Skeletal muscle satellite cell (primary cell): ENCODE measurements at regions not wholly inside any gene's neighbourhood (a gene's known extent, or its start where the extent isn't known, plus 50 kb on each side); places are given as distances from the start of the nearest gene placed in this dataset.
"Not testable (repeated sequence)": the region's sequence is repeated elsewhere in the genome, so short reads cannot be mapped to it uniquely, and the experiment has no call there.

Experiments
- H3K27me3 ChIP-seq: 2 replicates; pipeline ENCODE4 v1.7.0; 2013; ENCODE audit warnings: low read length; ENCODE audit not compliant: control insufficient read depth, insufficient read depth
- H3K36me3 ChIP-seq: 2 replicates; pipeline ENCODE4 v1.7.0; 2013; ENCODE audit warnings: mild to moderate bottlenecking, control low read depth, low read length; ENCODE audit not compliant: insufficient read depth
- H3K4me1 ChIP-seq: 2 replicates; pipeline ENCODE4 v1.7.0; 2013; ENCODE audit warnings: low read length; ENCODE audit not compliant: control insufficient read depth, insufficient read depth
- H3K4me2 ChIP-seq: 2 replicates; pipeline ENCODE4 v1.7.0; 2013; ENCODE audit warnings: mild to moderate bottlenecking, low read length
- H3K4me3 ChIP-seq: 2 replicates; pipeline ENCODE4 v1.7.0; 2013; ENCODE audit warnings: low read length
- H3K9ac ChIP-seq: 2 replicates; pipeline ENCODE4 v1.7.0; 2013; ENCODE audit warnings: mild to moderate bottlenecking, low read depth, low read length, moderate library complexity
- H3K9me3 ChIP-seq: replicated peaks from 2 replicates; pipeline ENCODE4 v1.7.0; 2013; ENCODE audit warnings: mild to moderate bottlenecking, control low read depth, low read length

DNA sequence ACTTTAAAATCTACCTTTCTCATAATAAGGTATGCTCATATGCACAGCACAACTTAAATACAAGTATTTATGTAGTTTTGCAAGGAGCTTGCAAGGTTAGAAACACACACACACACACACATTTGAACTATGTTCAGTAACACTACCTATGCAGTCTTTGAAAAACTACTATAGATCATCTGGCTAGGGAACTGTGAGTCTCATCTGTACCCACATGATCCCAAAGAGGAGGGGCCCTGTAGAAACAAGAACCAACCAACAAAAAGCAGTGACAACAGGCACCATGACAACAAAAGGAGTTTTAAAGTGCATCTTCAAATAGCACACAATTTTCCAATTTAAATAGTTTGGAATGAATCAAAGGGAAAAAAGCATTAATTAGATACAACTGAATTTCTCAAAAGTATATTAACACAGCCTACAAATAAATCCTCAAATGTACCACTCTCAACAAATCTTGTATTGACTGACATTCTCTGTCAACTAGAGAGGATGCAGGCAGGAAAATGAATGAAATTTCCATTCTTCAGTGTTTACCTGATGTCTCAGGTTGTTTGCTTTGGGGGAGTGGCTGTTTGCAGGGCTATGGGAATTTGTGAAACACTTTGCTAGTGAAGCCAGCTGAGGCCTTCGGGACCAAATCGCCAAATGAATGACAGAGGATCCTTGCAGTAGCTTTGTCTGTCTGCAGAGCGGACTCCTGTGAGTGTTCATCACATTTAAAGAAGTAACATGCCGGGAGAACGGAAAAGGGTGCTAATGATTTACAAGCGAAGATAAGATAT, 297.6 kb downstream of the BCL2L11 start:
- not testable (repeated sequence) for H3K4me2 ChIP-seq, H3K9ac ChIP-seq, H3K4me1 ChIP-seq, H3K4me3 ChIP-seq, H3K36me3 ChIP-seq, H3K27me3 ChIP-seq, H3K9me3 ChIP-seq

DNA sequence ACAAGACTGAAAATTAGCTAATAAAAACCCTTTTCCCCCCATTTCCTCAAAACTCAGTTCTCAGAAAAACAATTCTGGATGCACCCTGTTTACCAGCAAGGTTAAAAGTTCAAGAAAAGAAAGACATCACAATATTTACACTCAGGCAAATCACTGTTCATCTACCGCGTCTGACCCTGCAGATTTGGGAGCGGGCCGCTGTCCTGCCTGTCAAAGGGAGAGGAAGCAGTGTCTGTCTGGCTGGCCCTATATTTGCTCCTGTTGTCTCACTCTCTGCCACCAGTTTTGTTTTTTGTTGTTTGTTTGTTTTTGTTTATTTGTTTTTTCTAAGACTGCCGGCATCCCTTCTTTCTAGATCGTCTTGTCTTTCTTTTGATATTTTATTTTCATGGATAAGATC, 299.4 kb downstream of the BCL2L11 start:
- H3K4me1 ChIP-seq, H3K4me2 ChIP-seq, H3K9ac ChIP-seq, H3K9me3 ChIP-seq, H3K4me3 ChIP-seq, H3K36me3 ChIP-seq, H3K27me3 ChIP-seq: not testable (repeated sequence)

DNA sequence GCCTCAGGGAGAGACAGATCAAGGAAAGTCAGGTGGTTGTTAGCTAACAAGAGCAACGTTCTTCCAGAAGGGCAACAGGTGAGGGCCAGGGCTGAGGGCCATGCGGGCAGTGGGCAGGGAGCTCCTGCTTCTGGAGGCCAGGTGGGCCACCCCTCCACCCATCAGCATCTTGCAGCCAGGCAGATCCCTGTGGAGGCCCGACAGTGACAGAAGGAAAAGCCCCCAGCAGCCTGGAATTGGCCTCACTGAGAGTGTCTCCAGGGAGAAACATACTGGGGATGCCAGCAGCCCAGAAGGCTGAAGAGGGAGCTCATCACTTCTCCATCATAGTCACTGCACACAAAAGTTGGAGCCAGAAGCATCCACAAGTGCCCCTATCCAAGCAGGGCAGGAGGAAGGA, 300.1 kb downstream of the BCL2L11 start:
- H3K4me2 ChIP-seq, H3K9ac ChIP-seq: not testable (repeated sequence)

DNA sequence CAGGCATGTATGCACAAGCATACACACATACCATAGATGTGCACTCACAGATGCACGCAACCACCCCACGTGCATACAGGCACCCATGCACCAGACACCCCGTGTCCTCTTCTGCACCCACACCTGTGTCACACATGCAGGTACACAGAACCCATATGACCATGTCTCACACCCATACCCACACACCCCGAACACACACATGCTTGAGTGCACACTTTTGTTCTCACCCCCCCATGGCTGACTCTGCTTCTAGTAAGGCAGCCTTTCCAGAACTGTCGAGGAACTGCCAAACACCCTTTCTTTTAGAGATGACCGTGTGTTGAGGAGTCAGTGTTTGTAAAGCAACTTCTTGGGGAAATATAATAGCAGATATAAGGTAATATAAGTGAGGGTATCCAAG, 301.2 kb downstream of the BCL2L11 start:
- not testable (repeated sequence) for H3K4me1 ChIP-seq, H3K4me3 ChIP-seq, H3K9me3 ChIP-seq, H3K36me3 ChIP-seq, H3K9ac ChIP-seq, H3K27me3 ChIP-seq, H3K4me2 ChIP-seq

More for the DNA sequence above, 300.1 kb downstream of the BCL2L11 start:
- not testable (repeated sequence) for H3K27me3 ChIP-seq, H3K4me1 ChIP-seq, H3K9me3 ChIP-seq, H3K36me3 ChIP-seq, H3K4me3 ChIP-seq

DNA sequence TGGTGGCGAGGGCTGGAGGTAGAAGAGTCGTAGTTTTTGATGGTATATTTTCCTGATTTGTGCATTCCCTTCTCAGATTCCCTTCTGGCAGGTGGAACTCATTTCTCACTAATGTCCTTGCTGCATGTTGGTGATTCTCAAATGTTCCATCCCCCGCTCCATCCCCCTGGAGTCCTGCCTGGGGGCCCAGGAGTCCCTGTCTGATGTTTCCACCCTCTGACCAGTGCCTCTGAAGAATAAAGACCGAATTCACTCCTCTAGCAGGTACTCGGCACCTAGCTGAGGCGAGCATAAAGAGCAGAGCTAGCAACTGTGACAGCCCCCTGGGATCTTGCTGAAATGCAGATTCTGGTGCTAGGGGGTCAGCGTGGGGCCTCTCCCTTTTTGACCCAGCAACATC, 301.8 kb downstream of the BCL2L11 start:
- H3K4me3 ChIP-seq, H3K27me3 ChIP-seq, H3K4me1 ChIP-seq, H3K36me3 ChIP-seq, H3K9ac ChIP-seq, H3K9me3 ChIP-seq, H3K4me2 ChIP-seq: not testable (repeated sequence)

DNA sequence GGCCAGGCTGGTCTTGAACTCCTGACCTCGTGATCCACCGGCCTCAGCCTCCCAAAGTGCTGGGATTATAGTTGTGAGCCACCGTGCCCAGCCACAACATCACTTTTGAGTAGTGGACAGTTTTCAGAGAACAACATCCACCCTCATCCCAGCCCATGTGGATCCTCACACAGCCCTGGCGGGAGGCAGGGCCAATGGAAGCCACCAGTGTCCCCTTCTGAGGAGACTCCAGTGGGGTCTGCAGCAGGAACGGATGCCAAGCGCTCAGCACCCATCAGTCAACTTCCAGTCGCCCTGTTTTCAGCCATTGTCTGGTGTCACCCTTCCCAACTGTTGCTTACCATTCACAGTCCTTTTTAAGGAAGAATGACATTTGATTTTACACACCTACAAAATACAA, 302.5 kb downstream of the BCL2L11 start:
- H3K27me3 ChIP-seq, H3K9ac ChIP-seq, H3K9me3 ChIP-seq, H3K36me3 ChIP-seq, H3K4me3 ChIP-seq, H3K4me2 ChIP-seq, H3K4me1 ChIP-seq: not testable (repeated sequence)

- H3K9me3 ChIP-seq, H3K9ac ChIP-seq, H3K4me1 ChIP-seq, H3K4me2 ChIP-seq, H3K36me3 ChIP-seq, H3K27me3 ChIP-seq, H3K4me3 ChIP-seq: not testable (repeated sequence)
Measured at GRCh38 chr2:111424176-111424575, 303.5 kb downstream of the BCL2L11 start.

- not testable (repeated sequence) for H3K27me3 ChIP-seq, H3K9ac ChIP-seq, H3K4me3 ChIP-seq, H3K9me3 ChIP-seq, H3K4me2 ChIP-seq, H3K36me3 ChIP-seq, H3K4me1 ChIP-seq
Measured at GRCh38 chr2:111424851-111425309, 304.2 kb downstream of the BCL2L11 start.

DNA sequence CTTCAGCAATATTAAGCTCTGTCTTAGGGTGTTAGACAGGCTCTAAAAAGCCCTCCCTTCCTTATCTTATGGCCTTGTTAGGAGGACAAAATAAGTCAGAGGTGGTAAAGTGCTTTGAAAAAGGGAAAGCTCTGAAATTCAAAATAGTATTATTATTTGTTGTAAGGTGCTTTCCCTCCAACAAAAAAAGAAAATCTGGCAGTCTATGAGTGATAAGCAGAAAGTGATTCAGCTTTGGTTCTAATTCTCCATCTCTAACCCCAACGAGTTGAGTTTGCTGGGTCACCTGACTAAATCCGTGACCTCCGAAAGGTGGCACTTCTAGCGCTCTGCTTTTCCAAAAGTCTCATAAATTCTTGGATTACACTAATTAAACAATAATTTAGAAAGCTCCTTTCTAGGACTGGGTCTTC, 305.1 kb downstream of the BCL2L11 start:
- not testable (repeated sequence) for H3K36me3 ChIP-seq, H3K4me3 ChIP-seq, H3K4me1 ChIP-seq, H3K4me2 ChIP-seq, H3K9me3 ChIP-seq, H3K9ac ChIP-seq, H3K27me3 ChIP-seq

GRCh38 chr2:111427346-111427745, 306.6 kb downstream of the BCL2L11 start:
- H3K9ac ChIP-seq, H3K9me3 ChIP-seq, H3K4me3 ChIP-seq, H3K4me2 ChIP-seq, H3K36me3 ChIP-seq, H3K27me3 ChIP-seq, H3K4me1 ChIP-seq: not testable (repeated sequence)

GRCh38 chr2:111428915-111429314, 308.2 kb downstream of the BCL2L11 start:
- H3K4me3 ChIP-seq, H3K27me3 ChIP-seq, H3K9ac ChIP-seq, H3K9me3 ChIP-seq, H3K4me1 ChIP-seq, H3K4me2 ChIP-seq, H3K36me3 ChIP-seq: not testable (repeated sequence)

DNA sequence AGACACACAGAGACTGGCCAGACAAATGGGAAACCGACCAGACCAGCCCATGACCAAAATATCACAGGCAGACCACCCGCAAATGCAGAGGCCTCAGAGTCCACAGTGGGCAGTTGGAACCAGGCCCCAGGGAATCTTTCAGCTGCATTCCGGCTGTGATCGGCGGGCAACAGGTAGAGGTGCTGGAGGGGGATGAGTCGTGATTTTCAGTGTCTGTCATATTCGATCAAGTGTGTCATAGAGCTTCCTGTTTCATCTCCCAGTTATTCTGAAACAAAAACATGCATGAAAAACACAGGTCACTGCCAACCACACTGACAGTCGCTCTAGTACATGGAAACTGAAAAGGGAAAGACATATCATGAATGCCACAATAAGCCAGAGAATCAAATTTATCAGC, 308.6 kb downstream of the BCL2L11 start:
- not testable (repeated sequence) for H3K4me3 ChIP-seq, H3K4me2 ChIP-seq, H3K4me1 ChIP-seq, H3K36me3 ChIP-seq, H3K27me3 ChIP-seq, H3K9me3 ChIP-seq, H3K9ac ChIP-seq
